GM23338 (cell line): ENCODE measurements at regions not wholly inside any gene's neighbourhood (a gene's known extent, or its start where the extent isn't known, plus 50 kb on each side); places are given as distances from the start of the nearest gene placed in this dataset.

ENCODE experiments used
- ATAC-seq: fragments of 200-7000 bp; cut with Tn5 transposase; 3 replicates; pipeline ENCODE4 v1.9.1; 2020
- DNase-seq: peaks from one replicate; pipeline ENCODE4 v3.0.0-alpha.2; 2015; ENCODE audit warnings: low spot score
- H2AFZ ChIP-seq: fragments of 200-600 bp; sonication (generic); 2 replicates; pipeline ENCODE4 v1.8.0; 2016; ENCODE audit warnings: antibody characterized with exemption, mild to moderate bottlenecking, moderate library complexity
- H3F3A ChIP-seq: fragments of 200-600 bp; sonication (generic); replicated peaks from 2 replicates; pipeline ENCODE4 v1.8.0; 2017; ENCODE audit warnings: antibody characterized with exemption, mixed run types, low read depth
- H3K27ac ChIP-seq: fragments of 200-600 bp; sonication (generic); 2 replicates; pipeline ENCODE4 v1.6.1; 2016; ENCODE audit warnings: low read depth
- H3K27me3 ChIP-seq: fragments of 200-600 bp; sonication (generic); 2 replicates; pipeline ENCODE4 v1.8.0; 2016; ENCODE audit warnings: mild to moderate bottlenecking, mixed run types, moderate library complexity; ENCODE audit not compliant: insufficient read depth
- H3K36me3 ChIP-seq: fragments of 200-600 bp; sonication (generic); 2 replicates; pipeline ENCODE4 v1.8.0; 2016; ENCODE audit warnings: mild to moderate bottlenecking; ENCODE audit not compliant: insufficient read depth
- H3K4me1 ChIP-seq: fragments of 200-600 bp; sonication (generic); 2 replicates; pipeline ENCODE4 v1.8.0; 2016; ENCODE audit warnings: mild to moderate bottlenecking, moderate library complexity; ENCODE audit not compliant: insufficient read depth
- H3K4me2 ChIP-seq: fragments of 200-600 bp; sonication (generic); 2 replicates; pipeline ENCODE4 v1.7.1; 2017; ENCODE audit warnings: mixed run types
- H3K4me3 ChIP-seq: fragments of 200-600 bp; sonication (generic); 2 replicates; pipeline ENCODE4 v1.6.1; 2016; ENCODE audit warnings: mixed run types
- H3K79me2 ChIP-seq: fragments of 200-600 bp; sonication (generic); replicated peaks from 2 replicates; pipeline ENCODE4 v1.8.0; 2017; ENCODE audit warnings: mild to moderate bottlenecking; ENCODE audit not compliant: insufficient read depth
- H3K9me2 ChIP-seq: fragments of 200-600 bp; sonication (generic); 2 replicates; pipeline ENCODE4 v1.8.0; 2017; ENCODE audit not compliant: insufficient read depth
- H4K20me1 ChIP-seq: fragments of 200-600 bp; sonication (generic); replicated peaks from 2 replicates; pipeline ENCODE4 v1.8.0; 2017; ENCODE audit warnings: mild to moderate bottlenecking; ENCODE audit not compliant: insufficient read depth
- H3K27ac Mint-ChIP-seq: 2 replicates; pipeline ENCODE4 v1.8.0; 2020; ENCODE audit warnings: inconsistent platforms, mild to moderate bottlenecking, moderate library complexity, mixed read lengths
- H3K27me3 Mint-ChIP-seq: 3 replicates; pipeline ENCODE4 v1.8.0; 2022; ENCODE audit warnings: low read depth, mild to moderate bottlenecking, moderate library complexity, mixed read lengths, inconsistent platforms; ENCODE audit not compliant: insufficient read depth, poor library complexity
- H3K36me3 Mint-ChIP-seq: 3 replicates; pipeline ENCODE4 v1.8.0; 2021; ENCODE audit warnings: low read depth, mild to moderate bottlenecking, inconsistent platforms, moderate library complexity, mixed read lengths
- H3K4me1 Mint-ChIP-seq: 3 replicates; pipeline ENCODE4 v1.8.0; 2020; ENCODE audit warnings: mild to moderate bottlenecking, inconsistent platforms, mixed read lengths
- H3K4me3 Mint-ChIP-seq: 3 replicates; pipeline ENCODE4 v1.8.0; 2021; ENCODE audit warnings: moderate library complexity, mild to moderate bottlenecking, inconsistent platforms, mixed read lengths
- H3K9me3 Mint-ChIP-seq: 3 replicates; pipeline ENCODE4 v1.8.0; 2020; ENCODE audit warnings: moderate library complexity, mild to moderate bottlenecking, inconsistent platforms, mixed read lengths
- EZH2 ChIP-seq: fragments of 200-600 bp; sonication (generic); IDR thresholded peaks from one replicate; pipeline ENCODE4 v1.8.0; 2017; ENCODE audit warnings: antibody characterized with exemption, mild to moderate bottlenecking, low read depth; ENCODE audit not compliant: unreplicated experiment
- EZH2phosphoT487 ChIP-seq: fragments of 200-600 bp; sonication (generic); IDR thresholded peaks from one replicate; pipeline ENCODE4 v1.8.1; 2018; ENCODE audit warnings: antibody characterized with exemption; ENCODE audit not compliant: unreplicated experiment
- JUNB ChIP-seq: IDR thresholded peaks from one replicate; pipeline ENCODE4 v1.6.1; 2016; ENCODE audit warnings: antibody characterized with exemption; ENCODE audit not compliant: unreplicated experiment
- NANOG ChIP-seq: IDR thresholded peaks from 2 replicates; pipeline ENCODE4 v1.6.1; 2016; ENCODE audit warnings: antibody characterized with exemption, borderline replicate concordance
- STAT1 ChIP-seq: IDR thresholded peaks from one replicate; pipeline ENCODE4 v1.6.1; 2016; ENCODE audit warnings: antibody characterized with exemption; ENCODE audit not compliant: unreplicated experiment
- ZNF114 ChIP-seq: fragments of 250-450 bp; sonication (Bioruptor Pico); IDR thresholded peaks from 2 replicates; pipeline ENCODE4 v1.5.0; 2020; ENCODE audit warnings: mild to moderate bottlenecking, moderate library complexity
- ZNF331 ChIP-seq: fragments of 250-450 bp; sonication (Bioruptor Pico); IDR thresholded peaks from 2 replicates; pipeline ENCODE4 v1.5.0; 2020; ENCODE audit warnings: low read depth, mild to moderate bottlenecking, moderate library complexity
- TF ChIP-seq, protein P1 (sequence below): IDR thresholded peaks from one replicate; pipeline ENCODE4 v1.6.1; 2018; ENCODE audit warnings: antibody characterized with exemption; ENCODE audit not compliant: unreplicated experiment
- TF ChIP-seq, protein P2 (sequence below): fragments of 250-450 bp; sonication (Bioruptor Pico); IDR thresholded peaks from 2 replicates; pipeline ENCODE4 v1.5.0; 2020; ENCODE audit warnings: mild to moderate bottlenecking, moderate library complexity
- TF ChIP-seq, protein P3 (sequence below), 2 experiments: fragments of 200-600 bp in 1 of 2; sonication (generic) in 1 of 2; conservative IDR thresholded peaks; 2 replicates each; pipeline versions ENCODE4 v1.5.1 to v1.6.1; 2016 to 2017; ENCODE audit warnings: antibody characterized with exemption in 2 of 2, low read depth in 2 of 2, mild to moderate bottlenecking in 2 of 2, moderate library complexity in 1 of 2

DNA sequence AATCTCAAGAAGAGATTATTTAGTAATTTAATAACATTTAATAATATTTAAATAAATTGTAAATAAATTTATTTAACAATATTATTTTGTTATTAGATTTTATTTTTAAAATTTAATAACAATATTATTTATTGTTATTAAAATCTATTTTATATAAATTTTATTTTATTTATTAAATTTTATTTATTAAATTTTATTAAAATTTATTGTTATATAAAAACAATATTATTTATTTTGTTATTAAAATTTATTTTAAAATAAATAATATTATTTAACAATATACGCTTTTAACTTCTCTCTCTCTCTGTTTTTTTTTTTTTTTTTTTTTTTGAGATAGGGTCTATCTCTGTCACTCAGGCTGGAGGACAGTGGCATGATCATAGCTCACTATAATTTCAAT, 347.1 kb upstream of the LRRC7 start:
- H3K79me2 ChIP-seq, result no peaks in the 10 kb centered on the region

More for the DNA sequence above, 347.1 kb upstream of the LRRC7 start:
- Histone ChIP-seq H3F3A (no peaks in the 10 kb centered on the region), H3K4me1 (no peaks in the 10 kb centered on the region), H3K36me3 (no peaks in the 10 kb centered on the region), H3K9me2 (no peaks in the 10 kb centered on the region), H4K20me1 (no peaks in the 10 kb centered on the region), H3K4me2 (no peak overlapping the region), H3K27ac (no peak overlapping the region), H3K27me3 (no peaks in the 10 kb centered on the region), H3K4me3 (no peak overlapping the region), H2AFZ (no peak overlapping the region; the same call in 1 of the 2 replicates)
- no peak overlapping the region for H3K27ac Mint-ChIP-seq
- no peak overlapping the region for H3K4me3 Mint-ChIP-seq
- DNase-seq, result no peak
- no peak for ATAC-seq
- peaks cover 3% of the 10 kb centered on the region for H3K27me3 Mint-ChIP-seq
- no peaks in the 10 kb centered on the region for H3K9me3 Mint-ChIP-seq
- TF ChIP-seq, protein P1, sequence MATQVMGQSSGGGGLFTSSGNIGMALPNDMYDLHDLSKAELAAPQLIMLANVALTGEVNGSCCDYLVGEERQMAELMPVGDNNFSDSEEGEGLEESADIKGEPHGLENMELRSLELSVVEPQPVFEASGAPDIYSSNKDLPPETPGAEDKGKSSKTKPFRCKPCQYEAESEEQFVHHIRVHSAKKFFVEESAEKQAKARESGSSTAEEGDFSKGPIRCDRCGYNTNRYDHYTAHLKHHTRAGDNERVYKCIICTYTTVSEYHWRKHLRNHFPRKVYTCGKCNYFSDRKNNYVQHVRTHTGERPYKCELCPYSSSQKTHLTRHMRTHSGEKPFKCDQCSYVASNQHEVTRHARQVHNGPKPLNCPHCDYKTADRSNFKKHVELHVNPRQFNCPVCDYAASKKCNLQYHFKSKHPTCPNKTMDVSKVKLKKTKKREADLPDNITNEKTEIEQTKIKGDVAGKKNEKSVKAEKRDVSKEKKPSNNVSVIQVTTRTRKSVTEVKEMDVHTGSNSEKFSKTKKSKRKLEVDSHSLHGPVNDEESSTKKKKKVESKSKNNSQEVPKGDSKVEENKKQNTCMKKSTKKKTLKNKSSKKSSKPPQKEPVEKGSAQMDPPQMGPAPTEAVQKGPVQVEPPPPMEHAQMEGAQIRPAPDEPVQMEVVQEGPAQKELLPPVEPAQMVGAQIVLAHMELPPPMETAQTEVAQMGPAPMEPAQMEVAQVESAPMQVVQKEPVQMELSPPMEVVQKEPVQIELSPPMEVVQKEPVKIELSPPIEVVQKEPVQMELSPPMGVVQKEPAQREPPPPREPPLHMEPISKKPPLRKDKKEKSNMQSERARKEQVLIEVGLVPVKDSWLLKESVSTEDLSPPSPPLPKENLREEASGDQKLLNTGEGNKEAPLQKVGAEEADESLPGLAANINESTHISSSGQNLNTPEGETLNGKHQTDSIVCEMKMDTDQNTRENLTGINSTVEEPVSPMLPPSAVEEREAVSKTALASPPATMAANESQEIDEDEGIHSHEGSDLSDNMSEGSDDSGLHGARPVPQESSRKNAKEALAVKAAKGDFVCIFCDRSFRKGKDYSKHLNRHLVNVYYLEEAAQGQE, result no peak
- TF ChIP-seq EZH2 (no peak), NANOG (no peak), STAT1 (no peak), EZH2phosphoT487 (no peak), ZNF331 (CRISPR knock-in tag) (no peak), JUNB (no peak), ZNF114 (CRISPR knock-in tag) (no peak)
- TF ChIP-seq, protein P2, sequence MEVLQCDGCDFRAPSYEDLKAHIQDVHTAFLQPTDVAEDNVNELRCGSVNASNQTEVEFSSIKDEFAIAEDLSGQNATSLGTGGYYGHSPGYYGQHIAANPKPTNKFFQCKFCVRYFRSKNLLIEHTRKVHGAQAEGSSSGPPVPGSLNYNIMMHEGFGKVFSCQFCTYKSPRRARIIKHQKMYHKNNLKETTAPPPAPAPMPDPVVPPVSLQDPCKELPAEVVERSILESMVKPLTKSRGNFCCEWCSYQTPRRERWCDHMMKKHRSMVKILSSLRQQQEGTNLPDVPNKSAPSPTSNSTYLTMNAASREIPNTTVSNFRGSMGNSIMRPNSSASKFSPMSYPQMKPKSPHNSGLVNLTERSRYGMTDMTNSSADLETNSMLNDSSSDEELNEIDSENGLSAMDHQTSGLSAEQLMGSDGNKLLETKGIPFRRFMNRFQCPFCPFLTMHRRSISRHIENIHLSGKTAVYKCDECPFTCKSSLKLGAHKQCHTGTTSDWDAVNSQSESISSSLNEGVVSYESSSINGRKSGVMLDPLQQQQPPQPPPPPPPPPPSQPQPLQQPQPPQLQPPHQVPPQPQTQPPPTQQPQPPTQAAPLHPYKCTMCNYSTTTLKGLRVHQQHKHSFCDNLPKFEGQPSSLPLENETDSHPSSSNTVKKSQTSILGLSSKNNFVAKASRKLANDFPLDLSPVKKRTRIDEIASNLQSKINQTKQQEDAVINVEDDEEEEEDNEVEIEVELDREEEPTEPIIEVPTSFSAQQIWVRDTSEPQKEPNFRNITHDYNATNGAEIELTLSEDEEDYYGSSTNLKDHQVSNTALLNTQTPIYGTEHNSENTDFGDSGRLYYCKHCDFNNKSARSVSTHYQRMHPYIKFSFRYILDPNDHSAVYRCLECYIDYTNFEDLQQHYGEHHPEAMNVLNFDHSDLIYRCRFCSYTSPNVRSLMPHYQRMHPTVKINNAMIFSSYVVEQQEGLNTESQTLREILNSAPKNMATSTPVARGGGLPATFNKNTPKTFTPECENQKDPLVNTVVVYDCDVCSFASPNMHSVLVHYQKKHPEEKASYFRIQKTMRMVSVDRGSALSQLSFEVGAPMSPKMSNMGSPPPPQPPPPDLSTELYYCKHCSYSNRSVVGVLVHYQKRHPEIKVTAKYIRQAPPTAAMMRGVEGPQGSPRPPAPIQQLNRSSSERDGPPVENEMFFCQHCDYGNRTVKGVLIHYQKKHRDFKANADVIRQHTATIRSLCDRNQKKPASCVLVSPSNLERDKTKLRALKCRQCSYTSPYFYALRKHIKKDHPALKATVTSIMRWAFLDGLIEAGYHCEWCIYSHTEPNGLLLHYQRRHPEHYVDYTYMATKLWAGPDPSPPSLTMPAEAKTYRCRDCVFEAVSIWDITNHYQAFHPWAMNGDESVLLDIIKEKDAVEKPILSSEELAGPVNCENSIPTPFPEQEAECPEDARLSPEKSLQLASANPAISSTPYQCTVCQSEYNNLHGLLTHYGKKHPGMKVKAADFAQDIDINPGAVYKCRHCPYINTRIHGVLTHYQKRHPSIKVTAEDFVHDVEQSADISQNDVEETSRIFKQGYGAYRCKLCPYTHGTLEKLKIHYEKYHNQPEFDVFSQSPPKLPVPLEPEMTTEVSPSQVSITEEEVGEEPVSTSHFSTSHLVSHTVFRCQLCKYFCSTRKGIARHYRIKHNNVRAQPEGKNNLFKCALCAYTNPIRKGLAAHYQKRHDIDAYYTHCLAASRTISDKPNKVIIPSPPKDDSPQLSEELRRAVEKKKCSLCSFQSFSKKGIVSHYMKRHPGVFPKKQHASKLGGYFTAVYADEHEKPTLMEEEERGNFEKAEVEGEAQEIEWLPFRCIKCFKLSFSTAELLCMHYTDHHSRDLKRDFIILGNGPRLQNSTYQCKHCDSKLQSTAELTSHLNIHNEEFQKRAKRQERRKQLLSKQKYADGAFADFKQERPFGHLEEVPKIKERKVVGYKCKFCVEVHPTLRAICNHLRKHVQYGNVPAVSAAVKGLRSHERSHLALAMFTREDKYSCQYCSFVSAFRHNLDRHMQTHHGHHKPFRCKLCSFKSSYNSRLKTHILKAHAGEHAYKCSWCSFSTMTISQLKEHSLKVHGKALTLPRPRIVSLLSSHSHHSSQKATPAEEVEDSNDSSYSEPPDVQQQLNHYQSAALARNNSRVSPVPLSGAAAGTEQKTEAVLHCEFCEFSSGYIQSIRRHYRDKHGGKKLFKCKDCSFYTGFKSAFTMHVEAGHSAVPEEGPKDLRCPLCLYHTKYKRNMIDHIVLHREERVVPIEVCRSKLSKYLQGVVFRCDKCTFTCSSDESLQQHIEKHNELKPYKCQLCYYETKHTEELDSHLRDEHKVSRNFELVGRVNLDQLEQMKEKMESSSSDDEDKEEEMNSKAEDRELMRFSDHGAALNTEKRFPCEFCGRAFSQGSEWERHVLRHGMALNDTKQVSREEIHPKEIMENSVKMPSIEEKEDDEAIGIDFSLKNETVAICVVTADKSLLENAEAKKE (CRISPR knock-in tag), result no peak
- TF ChIP-seq, protein P3, sequence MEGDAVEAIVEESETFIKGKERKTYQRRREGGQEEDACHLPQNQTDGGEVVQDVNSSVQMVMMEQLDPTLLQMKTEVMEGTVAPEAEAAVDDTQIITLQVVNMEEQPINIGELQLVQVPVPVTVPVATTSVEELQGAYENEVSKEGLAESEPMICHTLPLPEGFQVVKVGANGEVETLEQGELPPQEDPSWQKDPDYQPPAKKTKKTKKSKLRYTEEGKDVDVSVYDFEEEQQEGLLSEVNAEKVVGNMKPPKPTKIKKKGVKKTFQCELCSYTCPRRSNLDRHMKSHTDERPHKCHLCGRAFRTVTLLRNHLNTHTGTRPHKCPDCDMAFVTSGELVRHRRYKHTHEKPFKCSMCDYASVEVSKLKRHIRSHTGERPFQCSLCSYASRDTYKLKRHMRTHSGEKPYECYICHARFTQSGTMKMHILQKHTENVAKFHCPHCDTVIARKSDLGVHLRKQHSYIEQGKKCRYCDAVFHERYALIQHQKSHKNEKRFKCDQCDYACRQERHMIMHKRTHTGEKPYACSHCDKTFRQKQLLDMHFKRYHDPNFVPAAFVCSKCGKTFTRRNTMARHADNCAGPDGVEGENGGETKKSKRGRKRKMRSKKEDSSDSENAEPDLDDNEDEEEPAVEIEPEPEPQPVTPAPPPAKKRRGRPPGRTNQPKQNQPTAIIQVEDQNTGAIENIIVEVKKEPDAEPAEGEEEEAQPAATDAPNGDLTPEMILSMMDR (conservative IDR thresholded peaks at IDR 0.05; ENCODE audit: low read depth in 2 of 2), result no peak
- no peaks in the 10 kb centered on the region for H3K36me3 Mint-ChIP-seq
- no peaks in the 10 kb centered on the region for H3K4me1 Mint-ChIP-seq
